ENCODE measurements at regions not wholly inside any gene's neighbourhood (a gene's known extent, or its start where the extent isn't known, plus 50 kb on each side); places are given as distances from the start of the nearest gene placed in this dataset.
A peak's percentile ranks its signal among the peaks of the same experiment; 100 is the strongest.

- TF ChIP-seq, protein P1, sequence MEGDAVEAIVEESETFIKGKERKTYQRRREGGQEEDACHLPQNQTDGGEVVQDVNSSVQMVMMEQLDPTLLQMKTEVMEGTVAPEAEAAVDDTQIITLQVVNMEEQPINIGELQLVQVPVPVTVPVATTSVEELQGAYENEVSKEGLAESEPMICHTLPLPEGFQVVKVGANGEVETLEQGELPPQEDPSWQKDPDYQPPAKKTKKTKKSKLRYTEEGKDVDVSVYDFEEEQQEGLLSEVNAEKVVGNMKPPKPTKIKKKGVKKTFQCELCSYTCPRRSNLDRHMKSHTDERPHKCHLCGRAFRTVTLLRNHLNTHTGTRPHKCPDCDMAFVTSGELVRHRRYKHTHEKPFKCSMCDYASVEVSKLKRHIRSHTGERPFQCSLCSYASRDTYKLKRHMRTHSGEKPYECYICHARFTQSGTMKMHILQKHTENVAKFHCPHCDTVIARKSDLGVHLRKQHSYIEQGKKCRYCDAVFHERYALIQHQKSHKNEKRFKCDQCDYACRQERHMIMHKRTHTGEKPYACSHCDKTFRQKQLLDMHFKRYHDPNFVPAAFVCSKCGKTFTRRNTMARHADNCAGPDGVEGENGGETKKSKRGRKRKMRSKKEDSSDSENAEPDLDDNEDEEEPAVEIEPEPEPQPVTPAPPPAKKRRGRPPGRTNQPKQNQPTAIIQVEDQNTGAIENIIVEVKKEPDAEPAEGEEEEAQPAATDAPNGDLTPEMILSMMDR (IDR thresholded peaks at IDR 0.05; ENCODE audit: control extremely low read depth, extremely low read depth): no peak
- Histone ChIP-seq H3K9ac (ENCODE audit: insufficient read depth in 1 of 2, low read length in 2 of 2) (no peak overlapping the region), H3K36me3 (ENCODE audit: control insufficient read depth in 4 of 4, insufficient read depth in 4 of 4, low read length in 4 of 4) (no peaks in the 10 kb centered on the region), H3K9me3 (ENCODE audit: control insufficient read depth in 4 of 4, insufficient read depth in 3 of 4, low read length in 3 of 4) (peaks cover 0 to 14% (median 0%) of the 10 kb centered on the region in 4 donors), H3K27ac (ENCODE audit: low read depth in 1 of 2, low read length in 1 of 2) (no peak overlapping the region), H3K27me3 (ENCODE audit: control insufficient read depth in 3 of 3, insufficient read depth in 3 of 3, low read length in 2 of 3) (no peaks in the 10 kb centered on the region), H3K4me3 (no peak overlapping the region), H3K4me1 (ENCODE audit: control insufficient read depth in 5 of 5, insufficient read depth in 5 of 5, low read length in 5 of 5) (no peaks in the 10 kb centered on the region)
- DNase-seq (no peak), ATAC-seq (ENCODE audit: insufficient read depth, low FRiP score) (no peak)
- 89 to 95% methylated on average over 3 of the region's 3 CpGs for WGBS, 2 donors
Observed at GRCh38 chr6:133171989-133172604, 69.1 kb upstream of the EYA4 start.

DNA sequence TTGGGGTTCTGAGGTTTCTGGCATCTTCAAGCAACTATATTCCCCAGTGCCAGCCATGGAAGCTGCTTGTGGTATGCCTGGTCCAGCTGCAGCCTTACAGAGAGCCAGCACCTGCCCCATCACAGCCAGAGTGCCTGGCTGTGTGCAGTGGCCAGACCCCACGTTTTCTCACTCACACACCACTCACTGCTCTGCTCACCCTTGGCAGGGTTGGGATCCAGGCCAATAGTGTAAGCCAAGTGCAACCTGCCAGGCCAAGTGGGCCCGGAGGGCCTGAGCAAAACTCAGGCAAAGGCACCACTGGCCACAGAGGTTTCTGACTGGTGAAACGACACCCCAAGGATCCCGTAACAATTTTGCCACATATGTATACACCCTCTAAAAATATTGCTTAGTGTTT lies 67.9 kb upstream of the EYA4 start:
- peaks cover 0 to 14% (median 0%) of the 10 kb centered on the region in 4 donors for H3K9me3 ChIP-seq (ENCODE audit: control insufficient read depth in 4 of 4, insufficient read depth in 3 of 4, low read length in 3 of 4)
- TF ChIP-seq, protein P1 (IDR thresholded peaks at IDR 0.05; ENCODE audit: control extremely low read depth, extremely low read depth): no peak
- ATAC-seq (ENCODE audit: insufficient read depth, low FRiP score) (no peak), DNase-seq (no peak)
- no peak overlapping the region for H3K9ac ChIP-seq (ENCODE audit: insufficient read depth in 1 of 2, low read length in 2 of 2)
- no peaks in the 10 kb centered on the region for H3K4me1 ChIP-seq (ENCODE audit: control insufficient read depth in 5 of 5, insufficient read depth in 5 of 5, low read length in 5 of 5)
- no peak overlapping the region for H3K4me3 ChIP-seq
- H3K27ac ChIP-seq (ENCODE audit: low read depth in 1 of 2, low read length in 1 of 2): no peak overlapping the region
- no peaks in the 10 kb centered on the region for H3K27me3 ChIP-seq (ENCODE audit: control insufficient read depth in 3 of 3, insufficient read depth in 3 of 3, low read length in 2 of 3)
- 82 to 88% methylated on average over 4 of the region's 4 CpGs for WGBS, 2 donors
- no peaks in the 10 kb centered on the region for H3K36me3 ChIP-seq (ENCODE audit: control insufficient read depth in 4 of 4, insufficient read depth in 4 of 4, low read length in 4 of 4)

DNA sequence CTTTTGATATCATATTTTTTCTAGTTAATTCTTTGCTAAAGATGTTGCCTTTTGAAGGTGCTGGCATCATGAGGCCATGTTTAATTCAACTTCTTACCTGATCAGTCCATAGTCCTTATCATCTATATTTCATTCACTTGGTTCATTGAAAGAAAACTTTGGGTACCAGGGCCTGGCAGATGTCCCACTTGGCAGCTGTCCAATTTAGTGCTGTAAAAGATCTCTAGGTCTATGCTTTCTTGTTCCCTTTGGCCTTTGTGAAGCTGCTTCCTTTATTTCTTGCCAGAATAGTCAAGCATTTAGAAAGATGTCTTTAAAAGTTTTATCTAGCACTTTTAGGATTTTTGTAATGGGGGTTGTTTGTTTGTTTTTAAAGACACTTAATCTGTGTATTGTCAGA lies 61.7 kb upstream of the EYA4 start:
- Histone ChIP-seq H3K4me1 (ENCODE audit: control insufficient read depth in 5 of 5, insufficient read depth in 5 of 5, low read length in 5 of 5) (no peaks in the 10 kb centered on the region), H3K27ac (ENCODE audit: low read depth in 1 of 2, low read length in 1 of 2) (no peak overlapping the region), H3K36me3 (ENCODE audit: control insufficient read depth in 4 of 4, insufficient read depth in 4 of 4, low read length in 4 of 4) (no peaks in the 10 kb centered on the region), H3K9me3 (ENCODE audit: control insufficient read depth in 4 of 4, insufficient read depth in 3 of 4, low read length in 3 of 4) (no peaks in the 10 kb centered on the region), H3K4me3 (no peak overlapping the region), H3K9ac (ENCODE audit: insufficient read depth in 1 of 2, low read length in 2 of 2) (no peak overlapping the region), H3K27me3 (ENCODE audit: control insufficient read depth in 3 of 3, insufficient read depth in 3 of 3, low read length in 2 of 3) (no peaks in the 10 kb centered on the region)
- no peak for ATAC-seq (ENCODE audit: insufficient read depth, low FRiP score)
- DNase-seq: peak; percentile 29 to 69 (median 63)
- TF ChIP-seq, protein P1 (IDR thresholded peaks at IDR 0.05; ENCODE audit: control extremely low read depth, extremely low read depth): no peak

DNA sequence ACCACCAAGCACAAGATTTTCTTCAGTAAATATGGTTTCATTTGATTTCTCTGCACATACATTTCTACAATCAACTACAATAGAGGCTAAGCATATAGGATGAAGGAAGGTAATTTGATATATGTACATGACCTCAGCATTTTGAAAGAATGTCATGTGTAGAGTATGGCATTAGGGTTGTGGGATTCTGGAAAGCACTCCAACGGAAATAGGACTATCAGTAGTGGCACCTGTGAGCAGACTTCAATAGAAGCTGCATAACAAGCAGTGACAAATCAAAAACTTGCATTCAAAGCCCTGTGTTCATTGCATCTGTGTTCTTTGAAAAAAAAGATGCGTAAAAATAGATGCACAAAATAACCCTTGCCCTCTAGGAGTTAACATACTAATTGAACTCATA lies 57.5 kb upstream of the EYA4 start:
- H3K4me3 ChIP-seq: no peak overlapping the region
- no peaks in the 10 kb centered on the region for H3K36me3 ChIP-seq (ENCODE audit: control insufficient read depth in 4 of 4, insufficient read depth in 4 of 4, low read length in 4 of 4)
- TF ChIP-seq, protein P1 (IDR thresholded peaks at IDR 0.05; ENCODE audit: control extremely low read depth, extremely low read depth): no peak
- 78 to 93% methylated on average over 2 of the region's 2 CpGs for WGBS, 2 donors
- H3K27me3 ChIP-seq (ENCODE audit: control insufficient read depth in 3 of 3, insufficient read depth in 3 of 3, low read length in 2 of 3): no peaks in the 10 kb centered on the region
- peaks cover 0 to 19% (median 6%) of the 10 kb centered on the region in 5 donors for H3K4me1 ChIP-seq (ENCODE audit: control insufficient read depth in 5 of 5, insufficient read depth in 5 of 5, low read length in 5 of 5)
- no peaks in the 10 kb centered on the region for H3K9me3 ChIP-seq (ENCODE audit: control insufficient read depth in 4 of 4, insufficient read depth in 3 of 4, low read length in 3 of 4)
- ATAC-seq (ENCODE audit: insufficient read depth, low FRiP score) (no peak), DNase-seq (no peak)
- H3K9ac ChIP-seq (ENCODE audit: insufficient read depth in 1 of 2, low read length in 2 of 2): no peak overlapping the region
- H3K27ac ChIP-seq (ENCODE audit: low read depth in 1 of 2, low read length in 1 of 2): no peak overlapping the region
